ENCODE measurements at regions not wholly inside any gene's neighbourhood (a gene's known extent, or its start where the extent isn't known, plus 50 kb on each side); places are given as distances from the start of the nearest gene placed in this dataset.
A peak's percentile ranks its signal among the peaks of the same experiment; 100 is the strongest.

DNA sequence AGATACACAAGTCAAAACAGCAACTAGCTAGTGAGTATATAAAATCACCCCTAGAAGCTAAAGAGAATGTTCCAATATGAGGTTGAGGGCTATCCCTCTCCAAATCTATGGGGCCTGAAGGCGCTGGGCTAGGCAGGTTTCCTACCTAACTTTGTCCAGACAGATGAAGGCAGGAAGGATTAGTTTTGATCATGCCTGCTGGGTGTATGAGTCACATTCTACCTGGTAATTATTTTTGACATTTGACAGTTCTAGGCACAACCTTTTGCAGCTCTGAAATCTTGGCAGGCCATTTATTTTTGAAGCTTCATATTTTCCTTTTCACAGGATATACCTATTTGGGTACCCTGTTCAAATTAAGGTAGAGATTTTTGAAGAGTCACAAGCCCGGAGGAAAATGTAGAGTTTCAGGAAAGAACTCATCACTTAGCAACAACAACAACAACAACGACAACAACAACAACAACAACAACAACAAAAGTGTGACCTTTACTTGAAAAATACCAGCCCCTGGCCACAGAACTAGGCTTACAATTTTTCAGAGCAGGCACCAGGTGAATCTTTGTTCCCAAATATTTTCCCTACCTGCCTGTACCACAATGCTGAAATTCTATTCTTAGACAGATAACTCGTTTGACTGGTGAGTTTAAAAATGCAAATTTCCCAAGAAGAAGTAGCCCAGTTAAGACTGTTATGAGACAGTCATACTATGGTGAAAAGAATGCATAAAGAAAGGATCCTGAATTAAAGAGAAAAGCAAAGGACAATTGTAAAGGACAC is 175.5 kb upstream of the TUT7 start:
- DNase-seq (ENCODE audit: low read depth), result no peak

DNA sequence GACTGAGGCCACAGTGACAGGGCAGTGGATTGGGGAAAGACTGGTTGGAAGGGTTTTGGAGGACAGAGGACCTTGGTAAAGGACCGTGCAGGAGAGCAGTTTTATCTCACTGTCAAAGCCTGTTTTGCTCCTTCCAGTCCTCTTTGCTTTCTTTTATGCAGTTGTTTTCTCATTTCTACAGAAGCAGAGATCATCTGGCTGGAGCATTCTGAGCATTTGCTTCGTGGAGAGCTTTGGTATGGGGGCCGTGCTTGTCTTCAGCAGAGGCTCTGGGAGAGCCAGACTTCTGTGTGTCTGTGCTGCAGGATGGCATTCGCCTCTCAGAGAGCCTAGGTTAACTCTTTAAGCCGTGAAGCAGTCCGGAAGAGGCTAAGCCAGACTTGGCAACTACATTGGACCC is 171.8 kb upstream of the TUT7 start:
- DNase-seq (ENCODE audit: low read depth), result no peak

DNA sequence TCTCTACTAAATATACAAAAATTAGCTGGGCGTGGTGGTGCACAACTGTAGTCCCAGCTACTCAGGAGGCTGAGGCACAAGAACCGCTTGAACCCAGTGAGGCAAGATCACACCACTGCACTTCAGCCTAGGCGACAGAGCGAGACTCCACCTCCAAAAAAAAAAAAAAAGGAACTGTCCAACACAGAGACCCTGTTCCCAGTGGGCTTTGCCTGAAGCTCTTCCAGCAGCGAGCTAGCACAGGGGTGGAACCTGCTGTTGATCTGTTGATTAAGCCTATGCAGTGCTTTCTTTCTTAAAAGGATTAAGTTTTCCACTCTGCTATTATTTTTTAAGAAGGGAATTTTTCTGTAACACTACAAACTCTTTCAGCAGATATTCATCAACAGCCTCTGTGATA is 171.0 kb upstream of the TUT7 start:
- no peak for DNase-seq (ENCODE audit: low read depth)

DNA sequence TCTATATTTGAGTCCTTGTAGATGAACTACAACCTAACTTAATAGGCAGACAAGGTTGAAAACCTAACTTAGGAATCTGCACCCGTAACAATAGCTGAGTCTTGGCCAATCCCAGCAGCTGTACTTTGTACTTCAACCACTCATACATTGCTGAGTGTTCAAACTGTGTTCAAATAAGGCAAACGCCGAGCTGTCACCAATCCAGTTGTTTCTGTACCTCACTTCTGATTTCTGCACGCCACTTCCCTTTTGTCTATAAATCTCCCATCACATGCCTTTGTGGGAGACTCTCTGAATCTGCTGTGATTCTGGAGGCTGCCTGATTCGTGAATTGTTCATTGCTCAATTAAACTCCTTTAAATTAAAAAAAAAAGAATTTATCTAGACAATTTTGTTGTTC is 167.8 kb upstream of the TUT7 start:
- no peak for DNase-seq (ENCODE audit: low read depth)

DNA sequence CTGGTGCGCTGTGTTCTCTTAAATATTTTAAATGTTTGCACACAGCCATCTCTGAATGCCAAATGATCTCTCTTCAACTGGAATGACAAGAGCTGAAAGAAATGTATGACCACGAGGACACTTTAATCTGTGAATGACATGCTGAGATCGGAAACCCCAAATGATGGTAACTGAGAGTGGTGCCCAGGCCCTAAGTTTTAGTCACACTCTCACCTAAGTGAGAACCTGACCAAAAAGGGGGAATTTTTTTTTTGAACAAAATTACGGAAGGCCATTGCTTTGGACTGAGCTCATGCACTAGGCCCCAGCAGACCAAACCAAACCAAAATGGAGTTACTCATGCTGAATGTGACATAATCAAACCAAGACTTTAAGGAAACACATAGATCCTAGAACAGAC is 167.1 kb upstream of the TUT7 start:
- DNase-seq (ENCODE audit: low read depth), result no peak

DNA sequence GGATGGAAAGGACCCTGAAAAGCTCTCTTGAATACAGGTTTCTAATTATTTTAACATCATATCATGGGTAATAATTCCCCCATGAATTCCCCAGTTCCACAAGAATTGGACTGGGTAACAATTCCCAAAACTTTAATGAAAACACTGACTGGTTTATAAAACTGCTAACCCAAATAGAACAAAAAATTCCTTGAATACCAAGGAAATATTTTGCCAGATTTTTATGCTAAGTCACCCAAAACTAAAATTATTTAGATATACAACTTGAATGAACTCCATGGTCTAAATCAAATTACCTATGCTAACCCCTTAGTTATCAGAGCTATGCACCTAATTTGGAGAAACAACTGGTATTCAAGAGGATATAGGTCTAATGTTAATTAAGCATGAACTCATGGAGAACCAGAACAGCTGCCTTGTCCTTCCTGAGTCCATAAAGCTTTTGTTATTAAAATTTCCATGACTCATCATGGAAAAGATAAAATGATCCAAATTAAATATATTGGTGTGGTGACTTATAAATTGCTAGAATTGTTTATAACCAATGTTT is 164.9 kb upstream of the TUT7 start:
- DNase-seq (ENCODE audit: low read depth), result no peak

DNA sequence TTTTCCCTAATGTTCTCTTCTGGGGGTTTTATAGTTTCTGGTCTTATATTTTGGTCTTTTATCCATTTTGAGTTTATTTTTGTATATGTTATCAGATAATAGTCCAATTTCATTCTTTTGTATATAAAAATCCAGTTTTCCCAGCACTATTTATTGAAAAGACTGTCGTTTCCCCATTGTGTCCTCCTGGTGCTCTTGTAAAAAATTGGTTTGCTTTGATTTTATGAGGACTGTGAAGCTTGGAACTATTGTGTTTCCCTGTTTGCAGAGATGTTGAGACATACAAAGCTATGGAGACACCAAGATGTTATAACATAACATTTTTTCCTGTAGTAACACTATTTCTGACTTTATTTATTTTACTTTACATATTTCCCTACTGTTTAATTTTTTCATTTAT is 163.3 kb upstream of the TUT7 start:
- no peak for DNase-seq (ENCODE audit: low read depth)

DNA sequence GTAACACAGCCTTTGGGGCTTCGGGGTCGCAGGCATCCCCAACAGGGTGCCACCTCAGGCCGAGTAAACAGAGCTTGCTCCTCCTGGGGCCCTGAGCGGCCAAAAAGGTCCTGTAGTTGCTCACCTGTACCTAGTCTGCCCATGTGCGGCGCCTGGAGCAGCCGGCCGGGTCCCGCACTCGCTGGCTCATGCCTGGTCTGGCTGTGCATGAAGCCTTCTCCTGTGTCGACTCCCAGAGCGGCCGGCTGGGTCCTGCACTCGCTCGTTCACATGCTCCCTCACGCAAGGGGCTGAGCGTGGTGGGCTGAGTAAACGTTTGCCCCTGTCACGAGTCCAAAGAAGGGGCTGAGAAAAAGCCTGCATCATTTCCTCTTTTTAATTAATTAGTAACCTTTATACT is 162.4 kb upstream of the TUT7 start:
- no peak for DNase-seq (ENCODE audit: low read depth)

DNA sequence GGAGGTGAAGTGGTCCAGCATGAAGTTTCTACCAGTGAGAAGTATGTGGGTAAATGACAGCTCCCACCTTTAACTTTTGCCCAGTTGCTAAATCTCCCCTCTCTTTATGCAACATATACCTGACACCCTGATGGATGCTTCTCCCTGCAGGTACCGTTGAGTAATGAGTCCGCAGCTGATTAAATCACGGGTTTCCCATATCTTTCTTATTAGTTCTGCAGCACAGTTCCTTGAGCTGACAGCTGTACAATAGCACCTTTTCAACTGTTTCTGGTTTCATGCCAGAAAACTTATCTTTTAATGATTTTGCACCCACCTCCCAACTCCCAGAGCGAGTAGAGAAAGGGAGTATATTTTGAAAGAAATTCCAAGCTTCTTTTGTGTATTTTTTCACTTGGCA is 161.0 kb upstream of the TUT7 start:
- DNase-seq (ENCODE audit: low read depth), result peak; percentile 10

DNA sequence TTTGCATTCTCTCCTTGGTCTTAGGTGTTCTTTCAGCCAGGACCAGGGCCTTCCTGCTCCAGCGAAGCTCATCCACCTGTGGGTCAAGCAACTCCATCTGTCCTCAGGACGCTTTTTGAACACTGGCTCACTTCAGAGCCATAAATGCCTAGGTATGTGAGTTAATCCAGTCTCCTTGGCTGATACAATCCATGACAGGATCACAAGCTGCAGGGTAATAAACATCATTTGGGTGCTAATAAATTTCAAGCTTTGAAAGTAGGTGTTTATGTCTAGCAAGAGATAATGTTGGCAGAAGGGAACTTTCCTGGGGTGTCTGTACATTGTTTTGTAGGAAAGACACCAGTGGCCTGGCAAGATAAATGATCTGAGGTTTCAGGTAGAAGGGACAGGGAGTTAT is 159.2 kb upstream of the TUT7 start:
- DNase-seq (ENCODE audit: low read depth), result no peak

DNA sequence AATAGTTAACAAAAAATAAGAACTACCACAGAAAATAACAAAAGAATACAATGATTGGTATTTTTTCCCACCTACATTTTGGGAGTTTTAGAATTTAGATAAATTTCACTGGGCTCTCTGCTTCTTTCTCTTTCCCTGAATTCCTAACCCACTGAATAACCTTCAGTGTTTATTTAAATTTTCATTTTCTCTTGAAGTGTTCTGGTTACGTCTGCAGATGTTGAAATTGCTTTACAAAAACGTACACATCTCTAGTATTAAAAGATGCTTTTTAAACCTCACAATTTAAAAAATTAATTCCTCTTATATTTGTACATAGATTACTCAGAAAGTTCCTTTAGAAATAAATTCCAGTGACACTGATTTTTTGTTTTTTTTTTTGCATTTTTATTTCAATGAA is 158.7 kb upstream of the TUT7 start:
- DNase-seq (ENCODE audit: low read depth), result no peak

DNA sequence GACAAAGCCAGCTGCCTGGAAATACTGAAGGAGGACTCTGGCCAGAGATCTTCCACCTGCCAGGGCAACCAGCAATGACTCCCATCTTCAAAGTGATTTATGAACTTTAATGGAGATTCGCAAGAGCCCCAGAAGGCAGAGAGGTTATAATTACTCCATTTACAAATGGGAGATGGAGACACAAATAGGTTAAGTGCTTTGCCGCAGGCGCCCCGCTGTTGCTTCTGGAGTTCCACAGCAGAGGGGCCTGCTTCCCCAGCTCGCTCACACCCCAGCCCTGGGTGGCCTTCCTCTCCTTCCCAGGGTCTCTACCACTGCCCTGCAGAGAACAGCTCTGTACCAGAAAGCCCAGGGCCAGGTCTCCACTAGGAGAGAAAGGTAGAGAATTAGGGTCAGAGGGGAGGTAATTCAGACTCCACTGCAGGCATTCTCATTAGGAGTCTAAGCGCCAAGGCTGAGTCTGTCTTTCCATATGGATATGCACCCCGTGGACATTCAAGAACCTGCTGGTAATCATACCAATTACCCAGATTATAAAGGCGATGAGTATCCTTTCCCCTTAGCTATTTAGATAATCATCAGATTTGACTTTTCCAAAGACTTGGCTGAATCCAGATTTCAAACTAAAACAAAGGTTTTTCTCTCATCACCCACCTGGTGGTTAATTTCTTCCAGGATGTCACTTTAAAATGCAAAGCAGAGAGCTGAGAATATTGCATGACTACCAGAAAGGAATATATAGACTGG is 157.6 kb upstream of the TUT7 start:
- no peak for DNase-seq (ENCODE audit: low read depth)

DNA sequence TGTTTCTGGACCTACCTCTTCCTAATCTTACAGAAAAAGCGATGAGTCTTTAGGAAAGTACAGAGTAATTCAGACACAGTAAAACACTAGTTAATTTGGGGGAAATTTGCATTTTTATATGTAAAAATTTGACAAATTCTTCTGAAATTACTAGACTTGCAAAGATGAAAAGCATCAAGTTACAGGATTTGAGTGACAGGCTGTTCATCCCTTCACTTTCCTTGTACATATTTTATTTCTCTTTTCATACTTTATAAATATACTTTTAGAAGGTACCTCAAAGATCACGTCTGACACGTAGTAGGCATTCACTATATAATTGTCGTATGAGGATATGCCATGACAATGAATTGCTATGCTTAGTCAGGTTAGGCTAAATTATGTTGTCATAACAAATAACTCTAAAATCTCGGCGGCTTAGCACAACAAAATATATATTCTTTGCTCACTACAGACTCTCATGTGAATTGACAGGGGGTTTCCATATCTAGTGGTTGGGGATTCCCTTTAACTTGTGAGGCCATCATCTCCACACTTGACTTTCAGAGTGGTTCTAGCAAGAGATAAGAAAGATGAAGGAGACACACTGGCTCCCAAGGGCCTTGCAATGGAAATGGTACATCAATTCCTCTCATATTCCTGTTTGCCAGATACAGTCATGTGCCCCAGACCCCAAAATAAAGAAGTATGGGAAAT is 154.1 kb upstream of the TUT7 start:
- DNase-seq (ENCODE audit: low read depth), result no peak

DNA sequence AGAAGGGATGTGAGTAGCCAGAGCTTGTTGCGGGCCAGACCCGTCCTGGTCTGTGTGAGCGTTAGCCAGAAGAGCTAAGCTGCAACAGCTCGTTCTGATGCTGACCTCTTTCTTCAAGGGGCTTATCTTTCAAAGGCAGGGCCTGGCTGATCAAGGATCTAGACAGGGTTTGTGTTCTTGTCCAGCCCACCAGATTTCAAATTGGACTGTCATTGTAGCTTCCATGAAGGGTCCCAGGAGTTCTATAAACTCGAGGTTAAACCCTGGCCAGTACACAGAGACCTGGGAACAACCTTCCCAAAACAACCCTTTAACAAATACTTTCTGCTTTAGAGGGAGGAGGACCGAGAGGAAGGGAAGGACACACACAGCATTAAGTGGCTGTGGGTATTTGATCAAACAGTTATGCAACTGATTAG is 153.0 kb upstream of the TUT7 start:
- no peak for DNase-seq (ENCODE audit: low read depth)

DNA sequence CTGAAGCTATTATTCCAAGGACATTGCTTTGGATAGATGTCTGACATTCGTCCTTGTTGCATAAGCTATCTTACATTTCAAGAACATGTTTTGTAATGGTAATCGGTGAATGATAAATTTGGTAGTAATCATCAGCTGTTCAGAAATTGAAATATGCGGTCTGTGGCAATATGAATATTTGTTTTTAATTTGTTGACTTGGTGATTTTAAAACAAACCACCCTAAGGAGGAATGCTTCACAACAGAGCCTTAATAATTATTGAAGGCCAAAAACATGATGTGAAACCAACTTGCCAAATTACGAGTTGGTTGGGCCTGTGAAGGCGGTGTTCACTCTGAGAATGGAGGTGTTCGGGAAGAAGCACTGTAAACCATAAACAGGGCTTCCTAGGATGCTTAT is 149.7 kb upstream of the TUT7 start:
- DNase-seq (ENCODE audit: low read depth), result no peak

DNA sequence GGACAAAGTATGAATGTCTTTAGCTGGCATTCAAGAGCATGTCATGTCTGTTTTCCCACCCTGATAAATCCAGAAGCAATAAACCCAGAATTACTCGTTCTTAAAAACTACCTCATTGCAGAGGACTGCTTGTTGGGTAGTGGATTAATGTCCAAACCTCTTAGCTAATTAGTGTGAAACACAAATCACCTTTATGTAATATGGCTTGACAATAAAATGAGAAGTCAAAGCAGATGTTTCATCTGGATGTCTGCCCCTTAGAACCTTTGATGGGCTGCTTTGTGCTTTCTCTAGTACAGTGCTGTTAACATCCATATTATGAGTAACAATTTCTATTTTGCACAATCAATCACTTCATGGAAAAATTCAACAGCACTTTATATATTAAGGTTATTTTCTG is 149.1 kb upstream of the TUT7 start:
- DNase-seq (ENCODE audit: low read depth), result no peak

DNA sequence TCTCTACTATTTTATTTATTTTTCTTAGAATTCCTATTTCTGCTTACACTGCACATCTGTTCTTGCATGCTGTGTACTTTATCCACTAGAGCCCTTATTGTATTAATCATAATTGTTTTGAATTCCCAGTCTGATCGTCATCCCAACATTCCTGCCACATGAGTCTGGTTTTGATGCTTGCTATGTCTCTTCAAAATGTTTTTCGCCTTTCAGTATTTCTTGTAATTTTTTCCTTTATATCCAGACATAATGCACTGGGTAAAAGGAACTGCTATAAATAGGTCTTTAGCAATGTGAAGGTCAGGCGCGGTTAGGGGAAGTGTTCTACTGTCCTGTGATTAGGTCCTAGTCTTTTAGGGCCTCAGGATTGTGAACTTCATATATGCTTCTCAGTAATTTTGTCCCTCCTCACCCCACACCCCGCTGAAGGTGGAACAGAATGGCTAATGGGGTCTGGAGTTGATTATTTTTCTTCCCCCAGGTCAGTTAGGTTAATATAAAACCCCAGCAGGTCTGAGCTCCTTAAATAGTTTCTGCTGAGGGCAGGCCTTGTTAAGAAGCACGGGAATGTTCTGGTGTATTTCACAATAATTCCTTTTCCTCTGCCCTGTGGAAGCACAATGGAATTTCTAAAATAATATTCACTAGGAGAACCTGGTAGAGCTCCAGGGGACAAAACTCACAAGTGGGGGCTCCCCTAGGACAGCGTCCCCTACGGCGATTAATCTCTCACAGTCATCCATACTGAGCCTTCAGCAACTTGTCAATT is 146.6 kb upstream of the TUT7 start:
- DNase-seq (ENCODE audit: low read depth), result peak; percentile 92

DNA sequence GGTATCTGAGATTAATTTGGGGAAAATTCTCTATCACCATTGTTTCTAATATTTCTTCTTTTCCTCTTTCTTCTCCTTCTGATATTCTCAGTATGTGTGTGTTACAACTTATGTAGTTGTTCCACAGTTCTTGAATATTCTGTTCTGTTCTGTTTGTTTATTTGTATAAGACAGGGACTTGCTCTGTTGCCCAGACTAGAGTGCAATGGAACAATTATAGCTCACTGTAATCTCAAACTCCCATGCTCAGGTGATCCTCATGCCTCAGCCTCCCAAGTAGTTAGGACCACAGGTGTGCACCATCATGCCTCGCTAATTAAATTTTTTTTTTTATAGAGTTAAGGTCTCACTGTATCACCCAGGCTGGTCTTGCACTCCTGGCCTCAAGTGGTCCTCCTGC is 145.8 kb upstream of the TUT7 start:
- DNase-seq (ENCODE audit: low read depth), result no peak

DNA sequence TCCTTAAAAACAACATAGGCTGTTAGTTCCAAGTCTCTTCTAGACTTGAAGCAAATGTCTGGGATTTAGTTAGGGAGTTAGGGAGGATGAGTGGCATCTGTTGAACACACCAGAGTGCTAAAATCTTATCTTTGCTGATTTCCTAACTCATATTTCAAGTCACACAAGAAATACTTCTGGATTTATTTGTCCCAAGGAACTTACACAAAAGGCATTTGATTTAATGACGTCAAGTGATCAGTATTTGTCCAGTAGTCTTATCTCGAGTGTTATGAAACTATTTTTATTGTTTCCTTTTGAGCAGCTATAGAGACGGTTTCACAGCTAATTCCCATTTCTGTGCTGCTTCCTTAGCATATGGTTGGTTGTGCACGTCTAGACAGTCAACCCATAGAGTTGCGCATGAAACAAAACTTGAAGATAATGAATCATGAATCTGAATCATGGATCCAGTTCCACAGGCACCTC is 140.5 kb upstream of the TUT7 start:
- peak; percentile 98 for DNase-seq (ENCODE audit: low read depth)

DNA sequence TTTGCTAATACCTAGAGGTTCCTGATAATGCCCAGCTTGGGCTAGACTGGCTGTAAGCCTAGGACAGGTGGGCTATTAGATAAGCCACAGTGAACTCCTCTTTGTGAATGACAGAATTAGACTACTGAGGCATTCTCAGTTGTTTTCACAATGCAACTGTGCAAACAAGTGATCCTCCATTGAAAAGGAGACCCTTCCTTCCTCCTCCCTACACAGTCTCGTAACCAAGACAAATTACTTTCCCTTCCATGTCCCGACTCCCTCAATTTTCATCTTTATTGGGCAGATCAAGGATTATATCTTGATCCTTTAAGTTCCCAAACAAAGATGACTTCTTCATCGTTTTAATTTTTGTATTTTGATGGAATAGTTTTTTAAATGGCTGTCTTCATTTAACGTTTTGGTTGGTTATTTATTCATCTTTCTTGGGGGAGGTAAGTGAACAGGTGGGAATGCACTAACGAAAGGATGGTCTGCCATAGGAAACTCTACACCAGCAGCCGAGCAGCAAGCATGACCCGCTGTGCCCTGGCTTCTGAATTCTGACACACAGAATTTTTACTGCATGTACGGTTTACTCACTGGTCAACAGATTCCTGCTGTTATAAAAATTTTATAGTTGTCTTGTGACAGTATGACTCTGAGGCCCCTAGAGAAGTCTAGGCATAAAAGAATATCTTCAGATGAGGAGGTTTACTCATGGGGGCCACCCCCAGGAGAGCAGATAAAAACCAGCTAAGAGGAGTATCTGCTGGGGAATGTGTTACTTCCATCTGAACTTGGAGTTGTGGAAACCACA is 137.5 kb upstream of the TUT7 start:
- DNase-seq (ENCODE audit: low read depth), result no peak

DNA sequence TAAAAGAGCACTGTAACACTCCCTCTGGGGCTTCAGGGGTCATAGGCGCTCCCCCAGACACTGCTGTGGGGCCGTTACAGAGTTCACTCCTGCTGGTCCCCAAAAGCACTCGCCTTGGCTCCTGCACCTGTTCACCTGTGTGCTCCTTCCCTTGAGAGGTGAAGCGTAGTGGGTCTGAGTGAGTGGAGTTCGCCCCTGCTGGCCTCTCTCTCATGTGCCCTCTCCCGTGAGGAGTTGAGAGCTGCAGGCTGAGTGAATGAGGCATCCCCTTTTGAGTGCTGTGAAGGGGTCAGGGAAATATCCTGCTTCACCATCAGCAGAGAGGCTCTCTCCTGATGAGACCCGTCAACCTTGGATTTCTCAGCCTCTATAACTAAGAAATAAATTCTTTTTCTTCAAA is 134.6 kb upstream of the TUT7 start:
- no peak for DNase-seq (ENCODE audit: low read depth)

Data from amniotic epithelial cell (primary cell).